Astrocyte (in vitro differentiated cells and primary cell): ENCODE measurements at regions not wholly inside any gene's neighbourhood (a gene's known extent, or its start where the extent isn't known, plus 50 kb on each side); places are given as distances from the start of the nearest gene placed in this dataset.

ENCODE experiments used
- CTCF ChIP-seq: IDR thresholded peaks from 2 replicates; pipeline ENCODE4 v1.5.1; 2011; ENCODE audit warnings: low read depth, mild to moderate bottlenecking, inconsistent platforms, low read length, moderate library complexity; ENCODE audit not compliant: insufficient read depth
- EZH2 ChIP-seq: IDR thresholded peaks from 2 replicates; pipeline ENCODE4 v1.6.1; 2012; ENCODE audit warnings: mild to moderate bottlenecking, low read length, inconsistent platforms; ENCODE audit not compliant: insufficient read depth

DNA sequence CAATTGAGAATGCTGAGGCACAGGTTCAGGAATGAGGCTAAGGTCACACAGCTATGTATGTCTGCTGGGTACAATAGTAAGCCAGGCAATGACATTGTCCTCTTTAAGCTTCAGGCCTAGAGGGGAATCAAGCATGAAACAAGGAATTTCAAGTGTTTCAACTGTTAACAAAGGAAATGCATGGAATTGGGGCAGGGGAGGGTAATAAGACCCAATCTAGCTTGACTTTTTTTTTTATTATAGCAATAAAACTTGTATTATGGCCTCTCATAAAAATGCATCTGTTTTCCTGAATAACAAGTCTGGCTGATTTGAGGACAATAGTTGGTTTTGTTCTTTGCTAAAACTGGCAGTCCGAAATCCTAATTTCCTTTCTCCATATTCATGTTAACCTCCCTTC lies 336.7 kb downstream of the CBLN4 start:
- TF ChIP-seq CTCF (no peak), EZH2 (no peak)
